Cardiac muscle cell (in vitro differentiated cells and primary cell): ENCODE measurements at regions not wholly inside any gene's neighbourhood (a gene's known extent, or its start where the extent isn't known, plus 50 kb on each side); places are given as distances from the start of the nearest gene placed in this dataset.

Experiments
- DNase-seq, 2 donors: peaks; one replicate each; pipeline versions ENCODE4 v3.0.0 to v3.0.0-alpha.2; 2010 to 2017; ENCODE audit warnings: low read depth in 1 of 2, low spot score in 1 of 2
- H3K27ac ChIP-seq: fragments of 200-600 bp; sonication (generic); 2 replicates; pipeline ENCODE4 v1.5.1; 2016
- H3K27me3 ChIP-seq: fragments of 200-600 bp; sonication (generic); 2 replicates; pipeline ENCODE4 v1.6.0; 2016; ENCODE audit warnings: control low read depth
- H3K36me3 ChIP-seq: fragments of 200-600 bp; sonication (generic); 2 replicates; pipeline ENCODE4 v1.5.1; 2016; ENCODE audit warnings: control low read depth
- H3K4me1 ChIP-seq: fragments of 200-600 bp; sonication (generic); 2 replicates; pipeline ENCODE4 v1.8.1; 2017; ENCODE audit warnings: low read depth, mild to moderate bottlenecking, mixed run types
- H3K4me3 ChIP-seq: fragments of 200-600 bp; sonication (generic); 2 replicates; pipeline ENCODE4 v1.5.1; 2016; ENCODE audit warnings: mild to moderate bottlenecking
- H3K9me3 ChIP-seq: fragments of 200-600 bp; sonication (generic); 2 replicates; pipeline ENCODE4 v1.5.1; 2017; ENCODE audit warnings: low read depth, mild to moderate bottlenecking, control low read depth
- TF ChIP-seq, protein P1 (sequence below): IDR thresholded peaks from 2 replicates; pipeline ENCODE4 v1.5.1; 2012; ENCODE audit warnings: low read depth, mild to moderate bottlenecking, low read length

GRCh38 chr7:46450886-46451285 lies 529.8 kb upstream of the IGFBP3 start:
- no peak overlapping the region for H3K27ac ChIP-seq
- TF ChIP-seq, protein P1, sequence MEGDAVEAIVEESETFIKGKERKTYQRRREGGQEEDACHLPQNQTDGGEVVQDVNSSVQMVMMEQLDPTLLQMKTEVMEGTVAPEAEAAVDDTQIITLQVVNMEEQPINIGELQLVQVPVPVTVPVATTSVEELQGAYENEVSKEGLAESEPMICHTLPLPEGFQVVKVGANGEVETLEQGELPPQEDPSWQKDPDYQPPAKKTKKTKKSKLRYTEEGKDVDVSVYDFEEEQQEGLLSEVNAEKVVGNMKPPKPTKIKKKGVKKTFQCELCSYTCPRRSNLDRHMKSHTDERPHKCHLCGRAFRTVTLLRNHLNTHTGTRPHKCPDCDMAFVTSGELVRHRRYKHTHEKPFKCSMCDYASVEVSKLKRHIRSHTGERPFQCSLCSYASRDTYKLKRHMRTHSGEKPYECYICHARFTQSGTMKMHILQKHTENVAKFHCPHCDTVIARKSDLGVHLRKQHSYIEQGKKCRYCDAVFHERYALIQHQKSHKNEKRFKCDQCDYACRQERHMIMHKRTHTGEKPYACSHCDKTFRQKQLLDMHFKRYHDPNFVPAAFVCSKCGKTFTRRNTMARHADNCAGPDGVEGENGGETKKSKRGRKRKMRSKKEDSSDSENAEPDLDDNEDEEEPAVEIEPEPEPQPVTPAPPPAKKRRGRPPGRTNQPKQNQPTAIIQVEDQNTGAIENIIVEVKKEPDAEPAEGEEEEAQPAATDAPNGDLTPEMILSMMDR = no peak
- no peak overlapping the region for H3K4me3 ChIP-seq
- H3K27me3 ChIP-seq = no peaks in the 10 kb centered on the region
- no peaks in the 10 kb centered on the region for H3K36me3 ChIP-seq
- no peaks in the 10 kb centered on the region for H3K4me1 ChIP-seq
- no peaks in the 10 kb centered on the region for H3K9me3 ChIP-seq
- DNase-seq = no peak

DNA sequence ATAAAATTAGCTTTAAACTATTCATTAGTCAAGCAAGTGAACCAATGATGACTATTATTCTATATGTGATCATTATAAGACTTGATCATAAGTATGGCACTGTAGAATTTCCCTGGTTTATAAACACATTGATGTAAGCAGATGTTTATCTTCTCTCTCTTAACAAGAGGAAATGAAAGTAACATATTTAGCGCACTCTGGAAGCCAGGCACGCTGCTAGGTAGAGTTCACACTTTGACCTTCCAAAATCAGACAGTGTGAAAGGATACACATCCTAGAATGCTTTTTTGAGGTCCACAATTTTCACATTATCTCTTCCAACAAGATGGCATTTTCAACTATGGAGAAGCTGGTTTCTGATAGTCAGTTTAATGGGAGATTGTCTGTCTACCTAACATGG lies 529.4 kb upstream of the IGFBP3 start:
- Histone ChIP-seq H3K4me1 (no peaks in the 10 kb centered on the region), H3K27me3 (no peaks in the 10 kb centered on the region), H3K4me3 (no peak overlapping the region), H3K27ac (no peak overlapping the region), H3K9me3 (no peaks in the 10 kb centered on the region), H3K36me3 (no peaks in the 10 kb centered on the region)
- TF ChIP-seq, protein P1 = no peak
- no peak for DNase-seq

- Histone ChIP-seq H3K27ac (no peak overlapping the region), H3K9me3 (no peaks in the 10 kb centered on the region), H3K36me3 (no peaks in the 10 kb centered on the region), H3K4me3 (no peak overlapping the region), H3K4me1 (no peaks in the 10 kb centered on the region), H3K27me3 (no peaks in the 10 kb centered on the region)
- TF ChIP-seq, protein P1 = no peak
- no peak for DNase-seq
Observed at GRCh38 chr7:46449743-46450142, 528.7 kb upstream of the IGFBP3 start.

DNA sequence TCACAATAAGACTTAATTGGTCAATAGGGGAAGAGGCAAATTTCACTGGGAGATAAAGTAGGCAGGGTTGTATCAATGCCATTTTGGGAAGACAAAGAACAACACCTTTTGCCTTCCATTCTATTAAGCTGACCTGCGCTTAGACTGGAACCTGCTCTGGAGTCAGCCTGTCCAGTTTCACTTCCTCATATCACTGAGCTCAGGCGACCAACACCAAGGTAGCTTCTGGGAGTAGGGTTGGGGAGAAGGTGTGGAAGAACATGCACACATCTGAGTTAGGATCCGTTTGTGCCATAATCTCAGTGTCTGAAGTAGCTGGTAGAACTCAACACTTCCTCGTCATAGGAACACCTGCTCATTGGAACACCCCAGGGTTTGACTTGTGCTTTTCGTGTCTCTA lies 527.4 kb upstream of the IGFBP3 start:
- Histone ChIP-seq H3K4me1 (no peaks in the 10 kb centered on the region), H3K9me3 (no peaks in the 10 kb centered on the region), H3K27me3 (no peaks in the 10 kb centered on the region), H3K4me3 (no peak overlapping the region), H3K27ac (no peak overlapping the region), H3K36me3 (no peaks in the 10 kb centered on the region)
- no peak for DNase-seq
- TF ChIP-seq, protein P1 = no peak

- H3K27ac ChIP-seq = no peak overlapping the region
- no peak overlapping the region for H3K4me3 ChIP-seq
- H3K27me3 ChIP-seq = no peaks in the 10 kb centered on the region
- no peaks in the 10 kb centered on the region for H3K9me3 ChIP-seq
- no peak for DNase-seq
- TF ChIP-seq, protein P1 = no peak
- H3K4me1 ChIP-seq = no peaks in the 10 kb centered on the region
- H3K36me3 ChIP-seq = no peaks in the 10 kb centered on the region
Observed at GRCh38 chr7:46446151-46446550, 525.1 kb upstream of the IGFBP3 start.

GRCh38 chr7:46444256-46444655 lies 523.2 kb upstream of the IGFBP3 start:
- Histone ChIP-seq H3K27ac (no peak overlapping the region), H3K36me3 (no peaks in the 10 kb centered on the region), H3K4me3 (no peak overlapping the region), H3K27me3 (no peaks in the 10 kb centered on the region), H3K4me1 (no peaks in the 10 kb centered on the region), H3K9me3 (no peaks in the 10 kb centered on the region)
- TF ChIP-seq, protein P1 = no peak
- no peak for DNase-seq
